T-cell (primary cell): ENCODE measurements at regions not wholly inside any gene's neighbourhood (a gene's known extent, or its start where the extent isn't known, plus 50 kb on each side); places are given as distances from the start of the nearest gene placed in this dataset.

ENCODE experiments used
- ATAC-seq, 4 experiments: fragments of 200-7000 bp in 3 of 4; fragments of 150-1000 bp in 1 of 4; cut with Tn5 transposase; replicated peaks in 1 of 4; 1 replicate in 3 of 4; 2 replicates in 1 of 4; pipeline ENCODE4 v1.10.0; 2021; ENCODE audit warnings: moderate library complexity in 3 of 4, mild to moderate bottlenecking in 2 of 4, moderate number of reproducible peaks in 1 of 4
- CTCF ChIA-PET, 2 donors: fragments of 300-600 bp; sonication (Branson Sonifier 250); formaldehyde crosslinking; loops; one replicate each; lab custom pipeline; 2022; ENCODE audit warnings: antibody characterized with exemption in 2 of 2; lab: Charles Lee
- POLR2A ChIA-PET, 2 donors: fragments of 300-600 bp; sonication (Branson Sonifier 250); formaldehyde crosslinking; loops; one replicate each; lab custom pipeline; 2022; ENCODE audit warnings: antibody characterized with exemption in 2 of 2; lab: Charles Lee
- DNase-seq, 35 experiments: peaks; one replicate each; pipeline versions ENCODE4 v3.0.0 to v3.0.0-alpha.2; 2013 to 2023
- H3K27ac ChIP-seq: one replicate; pipeline ENCODE4 v1.5.1; 2013; ENCODE audit warnings: low read length
- H3K27me3 ChIP-seq, 2 experiments: replicated peaks in 1 of 2; 1 replicate in 1 of 2; 2 replicates in 1 of 2; pipeline versions ENCODE4 v1.6.1 to v1.7.0; 2013; ENCODE audit warnings: low read length in 1 of 2, mixed read lengths in 1 of 2; ENCODE audit not compliant: control insufficient read depth in 2 of 2, insufficient read depth in 2 of 2; ENCODE audit errors: extremely low read depth in 1 of 2
- H3K36me3 ChIP-seq, 2 donors: 1 replicate in 1 of 2; 2 replicates in 1 of 2; pipeline versions ENCODE4 v1.6.1 to v1.7.0; 2013; ENCODE audit warnings: low read length in 1 of 2; ENCODE audit not compliant: control insufficient read depth in 2 of 2, insufficient read depth in 1 of 2; ENCODE audit errors: extremely low read depth in 1 of 2
- H3K4me1 ChIP-seq, 2 experiments: 1 replicate in 1 of 2; 2 replicates in 1 of 2; pipeline versions ENCODE4 v1.6.1 to v1.7.0; 2013; ENCODE audit warnings: low read length in 2 of 2, mixed read lengths in 1 of 2; ENCODE audit not compliant: insufficient read depth in 2 of 2, control insufficient read depth in 1 of 2; ENCODE audit errors: extremely low read depth in 1 of 2
- H3K4me3 ChIP-seq, 2 donors: 1 replicate in 1 of 2; 2 replicates in 1 of 2; pipeline versions ENCODE4 v1.5.1 to v1.7.0; 2013; ENCODE audit warnings: mild to moderate bottlenecking in 2 of 2, low read length in 1 of 2, moderate library complexity in 1 of 2; ENCODE audit not compliant: control insufficient read depth in 1 of 2; ENCODE audit errors: extremely low read depth in 1 of 2
- H3K9me3 ChIP-seq: 2 replicates; pipeline ENCODE4 v1.7.0; 2013
- H3K27ac Mint-ChIP-seq, 2 donors: one replicate each; pipeline ENCODE4 v1.8.0; 2020 to 2021; ENCODE audit warnings: mild to moderate bottlenecking in 2 of 2, mixed read lengths in 2 of 2
- H3K27me3 Mint-ChIP-seq, 2 donors: one replicate each; pipeline ENCODE4 v1.8.0; 2021 to 2022; ENCODE audit warnings: mixed read lengths in 2 of 2
- H3K36me3 Mint-ChIP-seq: one replicate; pipeline ENCODE4 v1.8.0; 2021; ENCODE audit warnings: mixed read lengths
- H3K4me1 Mint-ChIP-seq, 3 donors: one replicate each; pipeline ENCODE4 v1.8.0; 2020 to 2022; ENCODE audit warnings: mixed read lengths in 3 of 3, mild to moderate bottlenecking in 1 of 3
- H3K4me3 Mint-ChIP-seq, 3 donors: one replicate each; pipeline ENCODE4 v1.8.0; 2020 to 2022; ENCODE audit warnings: mild to moderate bottlenecking in 3 of 3, mixed read lengths in 3 of 3, moderate library complexity in 3 of 3
- H3K9me3 Mint-ChIP-seq, 3 donors: one replicate each; pipeline ENCODE4 v1.8.0; 2020 to 2022; ENCODE audit warnings: mixed read lengths in 3 of 3
- WGBS: methylation state at CpG from one replicate; pipeline ENCODE4 v1.1.5; 2013; ENCODE audit warnings: missing lambda C conversion rate; ENCODE audit not compliant: insufficient coverage; 5-methylcytosine and 5-hydroxymethylcytosine counted together

GRCh38 chr3:55413236-55413635 lies 73.9 kb downstream of the WNT5A start:
- DNase-seq (no peak), ATAC-seq (no peak)
- H3K36me3 Mint-ChIP-seq, result no peaks in the 10 kb centered on the region
- no peaks in the 10 kb centered on the region for H3K9me3 ChIP-seq
- ChIA-PET CTCF (no interaction called here), POLR2A (no interaction called here)
- H3K27me3 ChIP-seq, result no peaks in the 10 kb centered on the region
- H3K4me3 ChIP-seq, result no peak overlapping the region
- H3K4me3 Mint-ChIP-seq, result no peak overlapping the region
- 54% methylated on average over 4 of the region's 7 CpGs for WGBS
- H3K36me3 ChIP-seq, result no peaks in the 10 kb centered on the region
- H3K27ac Mint-ChIP-seq, result no peak overlapping the region
- peaks cover 4 to 15% (median 6%) of the 10 kb centered on the region in 3 donors for H3K9me3 Mint-ChIP-seq
- H3K4me1 Mint-ChIP-seq, result no peaks in the 10 kb centered on the region
- H3K27ac ChIP-seq, result no peak overlapping the region
- H3K27me3 Mint-ChIP-seq, result peaks cover 0 to 3% of the 10 kb centered on the region in 2 donors
- no peaks in the 10 kb centered on the region for H3K4me1 ChIP-seq

GRCh38 chr3:55412545-55412944 lies 74.6 kb downstream of the WNT5A start:
- POLR2A ChIA-PET, result no interaction called here
- Mint-ChIP-seq H3K36me3 (no peaks in the 10 kb centered on the region), H3K4me1 (no peaks in the 10 kb centered on the region), H3K27me3 (peaks cover 0 to 3% of the 10 kb centered on the region in 2 donors), H3K4me3 (no peak overlapping the region), H3K27ac (no peak overlapping the region), H3K9me3 (peaks cover 0 to 10% (median 8%) of the 10 kb centered on the region in 3 donors)
- CTCF ChIA-PET, result no interaction called here
- Histone ChIP-seq H3K4me1 (no peaks in the 10 kb centered on the region), H3K36me3 (no peaks in the 10 kb centered on the region), H3K27ac (no peak overlapping the region), H3K9me3 (no peaks in the 10 kb centered on the region), H3K27me3 (no peaks in the 10 kb centered on the region), H3K4me3 (no peak overlapping the region)
- no CpG with 5 or more reads among the region's 4 CpGs for WGBS
- ATAC-seq, result no peak
- DNase-seq, result no peak

GRCh38 chr3:55409806-55410205 lies 77.3 kb downstream of the WNT5A start:
- Histone ChIP-seq H3K9me3 (no peaks in the 10 kb centered on the region), H3K27ac (no peak overlapping the region), H3K4me3 (no peak overlapping the region), H3K27me3 (no peaks in the 10 kb centered on the region), H3K36me3 (no peaks in the 10 kb centered on the region), H3K4me1 (no peaks in the 10 kb centered on the region)
- WGBS, result no CpG with 5 or more reads among the region's 2 CpGs
- H3K27ac Mint-ChIP-seq, result no peak overlapping the region
- DNase-seq (no peak), ATAC-seq (no peak)
- H3K27me3 Mint-ChIP-seq, result peaks cover 0 to 3% of the 10 kb centered on the region in 2 donors
- H3K4me1 Mint-ChIP-seq, result no peaks in the 10 kb centered on the region
- peaks cover 2 to 19% (median 10%) of the 10 kb centered on the region in 3 donors for H3K9me3 Mint-ChIP-seq
- ChIA-PET CTCF (no interaction called here), POLR2A (no interaction called here)
- no peak overlapping the region for H3K4me3 Mint-ChIP-seq
- no peaks in the 10 kb centered on the region for H3K36me3 Mint-ChIP-seq

- DNase-seq (no peak), ATAC-seq (no peak)
- Mint-ChIP-seq H3K4me3 (no peak overlapping the region), H3K9me3 (peaks cover 5 to 16% (median 6%) of the 10 kb centered on the region in 3 donors), H3K4me1 (no peaks in the 10 kb centered on the region), H3K27me3 (peaks cover 0 to 3% of the 10 kb centered on the region in 2 donors), H3K36me3 (no peaks in the 10 kb centered on the region), H3K27ac (no peak overlapping the region)
- Histone ChIP-seq H3K27me3 (no peaks in the 10 kb centered on the region), H3K36me3 (no peaks in the 10 kb centered on the region), H3K4me1 (no peaks in the 10 kb centered on the region), H3K4me3 (no peak overlapping the region), H3K9me3 (no peaks in the 10 kb centered on the region), H3K27ac (no peak overlapping the region)
- CTCF ChIA-PET, result no interaction called here
- POLR2A ChIA-PET, result no interaction called here
- 100% methylated on average over 1 of the region's 3 CpGs for WGBS
Measured at GRCh38 chr3:55408193-55408826, 78.8 kb downstream of the WNT5A start.

- no peaks in the 10 kb centered on the region for H3K36me3 Mint-ChIP-seq
- DNase-seq, result no peak
- Histone ChIP-seq H3K9me3 (no peaks in the 10 kb centered on the region), H3K27ac (no peak overlapping the region), H3K36me3 (no peaks in the 10 kb centered on the region), H3K4me3 (no peak overlapping the region), H3K4me1 (no peaks in the 10 kb centered on the region), H3K27me3 (no peaks in the 10 kb centered on the region)
- no peaks in the 10 kb centered on the region for H3K4me1 Mint-ChIP-seq
- peaks cover 0 to 3% of the 10 kb centered on the region in 2 donors for H3K27me3 Mint-ChIP-seq
- ATAC-seq, result no peak
- peaks cover 5 to 16% (median 6%) of the 10 kb centered on the region in 3 donors for H3K9me3 Mint-ChIP-seq
- ChIA-PET POLR2A (no interaction called here), CTCF (no interaction called here)
- H3K27ac Mint-ChIP-seq, result no peak overlapping the region
- 100% methylated on average over 1 of the region's 1 CpG for WGBS
- no peak overlapping the region for H3K4me3 Mint-ChIP-seq
Measured at GRCh38 chr3:55407426-55407820, 79.7 kb downstream of the WNT5A start.

- ATAC-seq (no peak), DNase-seq (no peak)
- H3K27ac Mint-ChIP-seq, result no peak overlapping the region
- H3K4me3 Mint-ChIP-seq, result no peak overlapping the region
- CTCF ChIA-PET, result no interaction called here
- H3K4me3 ChIP-seq, result no peak overlapping the region
- no peaks in the 10 kb centered on the region for H3K4me1 ChIP-seq
- no peaks in the 10 kb centered on the region for H3K4me1 Mint-ChIP-seq
- H3K36me3 Mint-ChIP-seq, result no peaks in the 10 kb centered on the region
- no peak overlapping the region for H3K27ac ChIP-seq
- WGBS, result no CpG with 5 or more reads among the region's 2 CpGs
- H3K9me3 ChIP-seq, result no peaks in the 10 kb centered on the region
- H3K27me3 Mint-ChIP-seq, result peaks cover 0 to 3% of the 10 kb centered on the region in 2 donors
- POLR2A ChIA-PET, result no interaction called here
- H3K27me3 ChIP-seq, result no peaks in the 10 kb centered on the region
- H3K36me3 ChIP-seq, result no peaks in the 10 kb centered on the region
- H3K9me3 Mint-ChIP-seq, result peaks cover 5 to 16% (median 6%) of the 10 kb centered on the region in 3 donors
Measured at GRCh38 chr3:55406696-55407425, 80.2 kb downstream of the WNT5A start.
